ENCODE measurements at regions not wholly inside any gene's neighbourhood (a gene's known extent, or its start where the extent isn't known, plus 50 kb on each side); places are given as distances from the start of the nearest gene placed in this dataset.

- no peaks in the 10 kb centered on the region for H3K36me3 Mint-ChIP-seq
- no peak overlapping the region for H3K4me3 Mint-ChIP-seq
- DNase-seq: no peak
- H3K27ac Mint-ChIP-seq: no peak overlapping the region
- H3K27me3 Mint-ChIP-seq: no peaks in the 10 kb centered on the region
- intact Hi-C loops (cut with micrococcal nuclease): no loop called here
- ChIA-PET POLR2A (no interaction called here), CTCF (no interaction called here)
- peaks cover 15% of the 10 kb centered on the region for H3K9me3 Mint-ChIP-seq
- no peaks in the 10 kb centered on the region for H3K4me1 Mint-ChIP-seq (ENCODE audit: low read depth)
Observed at GRCh38 chr5:51734677-51735076, 351.4 kb downstream of the ISL1 start.

- no peak overlapping the region for H3K4me3 Mint-ChIP-seq
- H3K27me3 Mint-ChIP-seq: no peaks in the 10 kb centered on the region
- peaks cover 4% of the 10 kb centered on the region for H3K9me3 Mint-ChIP-seq
- POLR2A ChIA-PET: no interaction called here
- H3K36me3 Mint-ChIP-seq: no peaks in the 10 kb centered on the region
- H3K27ac Mint-ChIP-seq: no peak overlapping the region
- CTCF ChIA-PET: no interaction called here
- H3K4me1 Mint-ChIP-seq (ENCODE audit: low read depth): no peaks in the 10 kb centered on the region
- intact Hi-C loops (cut with micrococcal nuclease): no loop called here
- no peak for DNase-seq
Observed at GRCh38 chr5:51746023-51746422, 362.8 kb downstream of the ISL1 start.

- no peaks in the 10 kb centered on the region for H3K27me3 Mint-ChIP-seq
- ChIA-PET CTCF (no interaction called here), POLR2A (no interaction called here)
- H3K9me3 Mint-ChIP-seq: peaks cover 6% of the 10 kb centered on the region
- no peaks in the 10 kb centered on the region for H3K4me1 Mint-ChIP-seq (ENCODE audit: low read depth)
- intact Hi-C loops (cut with micrococcal nuclease): no loop called here
- DNase-seq: no peak
- no peaks in the 10 kb centered on the region for H3K36me3 Mint-ChIP-seq
- H3K27ac Mint-ChIP-seq: no peak overlapping the region
- no peak overlapping the region for H3K4me3 Mint-ChIP-seq
Observed at GRCh38 chr5:51748647-51749046, 365.4 kb downstream of the ISL1 start.

Data from activated CD4-positive, alpha-beta memory T cell treated with anti-CD3 and anti-CD28 coated beads for 36 hours (primary cell).